Liver (tissue), 8 donors: ENCODE measurements at regions not wholly inside any gene's neighbourhood (a gene's known extent, or its start where the extent isn't known, plus 50 kb on each side); places are given as distances from the start of the nearest gene placed in this dataset.
"Not testable (repeated sequence)": the region's sequence is repeated elsewhere in the genome, so short reads cannot be mapped to it uniquely, and the experiment has no call there.

Source experiments
- DNase-seq: peaks from one replicate; pipeline ENCODE4 v3.0.0-alpha.2; 2017; ENCODE audit warnings: low spot score
- H3K27ac ChIP-seq, 2 donors: one replicate each; pipeline ENCODE4 v1.7.0; 2013; ENCODE audit warnings: inconsistent platforms in 2 of 2, low read length in 2 of 2, control low read depth in 1 of 2, low read depth in 1 of 2, mild to moderate bottlenecking in 1 of 2
- H3K27me3 ChIP-seq, 4 donors: one replicate each; pipeline versions ENCODE4 v1.6.1 to v1.7.0; 2013; ENCODE audit warnings: low read length in 3 of 4, inconsistent platforms in 1 of 4, mild to moderate bottlenecking in 1 of 4, moderate library complexity in 1 of 4; ENCODE audit not compliant: control insufficient read depth in 4 of 4, insufficient read depth in 4 of 4
- H3K36me3 ChIP-seq, 4 donors: one replicate each; pipeline versions ENCODE4 v1.6.1 to v1.7.0; 2013; ENCODE audit warnings: low read length in 3 of 4, mild to moderate bottlenecking in 3 of 4, low read depth in 1 of 4, moderate library complexity in 1 of 4; ENCODE audit not compliant: control insufficient read depth in 4 of 4, insufficient read depth in 3 of 4
- H3K4me1 ChIP-seq, 4 donors: one replicate each; pipeline versions ENCODE4 v1.6.1 to v1.7.0; 2013; ENCODE audit warnings: low read length in 3 of 4, mild to moderate bottlenecking in 3 of 4, moderate library complexity in 1 of 4; ENCODE audit not compliant: control insufficient read depth in 4 of 4, insufficient read depth in 4 of 4
- H3K4me3 ChIP-seq, 3 donors: one replicate each; pipeline versions ENCODE4 v1.6.1 to v1.7.0; 2013; ENCODE audit warnings: low read length in 3 of 3, control low read depth in 1 of 3, low read depth in 1 of 3, mild to moderate bottlenecking in 1 of 3
- H3K9ac ChIP-seq, 2 donors: one replicate each; pipeline ENCODE4 v1.7.0; 2013; ENCODE audit warnings: low read length in 2 of 2, mild to moderate bottlenecking in 2 of 2, moderate library complexity in 2 of 2, control low read depth in 1 of 2, low read depth in 1 of 2
- H3K9me3 ChIP-seq, 4 donors: one replicate each; pipeline versions ENCODE4 v1.6.1 to v1.7.0; 2013; ENCODE audit warnings: low read length in 3 of 4; ENCODE audit not compliant: control insufficient read depth in 4 of 4
- EGR1 ChIP-seq, 2 donors: IDR thresholded peaks; 2 replicates each; pipeline ENCODE4 v1.6.1; 2016 to 2018; ENCODE audit warnings: antibody characterized with exemption in 2 of 2, low read depth in 2 of 2
- FOXA1 ChIP-seq: IDR thresholded peaks from 2 replicates; pipeline ENCODE4 v1.6.1; 2016; ENCODE audit warnings: antibody characterized with exemption
- FOXA2 ChIP-seq: IDR thresholded peaks from 2 replicates; pipeline ENCODE4 v1.6.1; 2016; ENCODE audit warnings: antibody characterized with exemption
- GABPA ChIP-seq, 2 donors: IDR thresholded peaks in 1 of 2; conservative IDR thresholded peaks in 1 of 2; 2 replicates each; pipeline ENCODE4 v1.6.1; 2016; ENCODE audit warnings: antibody characterized with exemption in 2 of 2, mild to moderate bottlenecking in 1 of 2, moderate library complexity in 1 of 2
- HNF4A ChIP-seq, 2 donors: conservative IDR thresholded peaks; 2 replicates each; pipeline ENCODE4 v1.6.1; 2016; ENCODE audit warnings: antibody characterized with exemption in 2 of 2, mild to moderate bottlenecking in 2 of 2
- HNF4G ChIP-seq: IDR thresholded peaks from 2 replicates; pipeline ENCODE4 v1.6.1; 2016; ENCODE audit warnings: antibody characterized with exemption
- JUND ChIP-seq, 2 donors: IDR thresholded peaks; 2 replicates each; pipeline ENCODE4 v1.6.1; 2016; ENCODE audit warnings: antibody characterized with exemption in 2 of 2
- NR2F2 ChIP-seq: IDR thresholded peaks from 2 replicates; pipeline ENCODE4 v1.6.1; 2016; ENCODE audit warnings: antibody characterized with exemption
- RAD21 ChIP-seq, 2 donors: IDR thresholded peaks; 2 replicates each; pipeline ENCODE4 v1.6.1; 2016; ENCODE audit warnings: antibody characterized with exemption in 2 of 2, mild to moderate bottlenecking in 2 of 2
- RXRA ChIP-seq, 2 donors: IDR thresholded peaks; 2 replicates each; pipeline ENCODE4 v1.6.1; 2017 to 2018; ENCODE audit warnings: antibody characterized with exemption in 2 of 2, mild to moderate bottlenecking in 1 of 2
- SP1 ChIP-seq: IDR thresholded peaks from 2 replicates; pipeline ENCODE4 v1.6.1; 2018; ENCODE audit warnings: antibody characterized with exemption, mild to moderate bottlenecking
- TAF1 ChIP-seq: conservative IDR thresholded peaks from 2 replicates; pipeline ENCODE4 v1.6.1; 2016; ENCODE audit warnings: antibody characterized with exemption, mild to moderate bottlenecking
- YY1 ChIP-seq: IDR thresholded peaks from 2 replicates; pipeline ENCODE4 v1.6.1; 2016; ENCODE audit warnings: antibody characterized with exemption, mild to moderate bottlenecking
- WGBS: extraction: QIAGEN DNeasy Blood & Tissue Kit; methylation state at CpG from one replicate; pipeline ENCODE4 v1.1.7; 2013; 5-methylcytosine and 5-hydroxymethylcytosine counted together
- TF ChIP-seq, protein P1 (sequence below): fragments of 150-350 bp; IDR thresholded peaks from 2 replicates; pipeline ENCODE4 v1.5.1; 2017; ENCODE audit warnings: improper control_type of control experiment, low read depth, low read length; ENCODE audit not compliant: missing input control
- TF ChIP-seq, protein P2 (sequence below): IDR thresholded peaks from 2 replicates; pipeline ENCODE4 v1.6.1; 2016; ENCODE audit warnings: antibody characterized with exemption
- TF ChIP-seq, protein P3 (sequence below): IDR thresholded peaks from 2 replicates; pipeline ENCODE4 v1.6.1; 2016; ENCODE audit warnings: antibody characterized with exemption
- TF ChIP-seq, protein P4 (sequence below): IDR thresholded peaks from 2 replicates; pipeline ENCODE4 v1.6.1; 2016; ENCODE audit warnings: antibody characterized with exemption, mild to moderate bottlenecking
- donor health status: healthy.
- donor health status: healthy.
- donor health status: healthy.
- donor health status: healthy.
- donor health status: healthy.

DNA sequence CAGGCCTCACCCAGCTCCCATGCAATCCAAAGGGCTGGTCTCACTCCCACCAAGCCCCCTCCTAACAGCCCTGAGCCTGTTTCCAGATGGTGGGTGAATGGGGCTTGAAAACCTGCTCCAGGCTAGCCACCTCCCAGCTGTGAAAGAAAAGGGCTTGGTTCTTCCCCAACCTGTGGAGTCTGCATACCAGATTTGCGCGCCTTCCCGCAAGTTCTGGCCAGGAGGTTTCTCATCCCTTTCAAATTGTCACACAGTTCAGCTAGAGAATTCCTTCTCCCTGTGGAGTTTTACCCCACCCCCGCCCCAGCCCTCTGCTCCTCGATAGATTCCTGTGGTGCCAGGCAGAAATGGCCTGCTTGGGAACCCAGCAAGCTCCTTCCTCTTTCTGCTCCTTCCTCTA, 734.6 kb upstream of the FAT3 start:
- Histone ChIP-seq H3K27ac (no peak overlapping the region), H3K9me3 (peaks cover 0 to 3% (median 0%) of the 10 kb centered on the region in 4 donors), H3K4me1 (no peaks in the 10 kb centered on the region), H3K36me3 (no peaks in the 10 kb centered on the region), H3K9ac (no peak overlapping the region), H3K27me3 (no peaks in the 10 kb centered on the region), H3K4me3 (no peak overlapping the region)
- TF ChIP-seq YY1 (no peak), HNF4G (no peak), HNF4A (conservative IDR thresholded peaks at IDR 0.05) (no peak), RXRA (IDR thresholded peaks at IDR 0.05) (no peak), RAD21 (IDR thresholded peaks at IDR 0.05) (no peak), GABPA (IDR thresholded peaks at IDR 0.05 in 1 of 2, conservative IDR thresholded peaks at IDR 0.05 in 1 of 2) (no peak)
- TF ChIP-seq, protein P1, sequence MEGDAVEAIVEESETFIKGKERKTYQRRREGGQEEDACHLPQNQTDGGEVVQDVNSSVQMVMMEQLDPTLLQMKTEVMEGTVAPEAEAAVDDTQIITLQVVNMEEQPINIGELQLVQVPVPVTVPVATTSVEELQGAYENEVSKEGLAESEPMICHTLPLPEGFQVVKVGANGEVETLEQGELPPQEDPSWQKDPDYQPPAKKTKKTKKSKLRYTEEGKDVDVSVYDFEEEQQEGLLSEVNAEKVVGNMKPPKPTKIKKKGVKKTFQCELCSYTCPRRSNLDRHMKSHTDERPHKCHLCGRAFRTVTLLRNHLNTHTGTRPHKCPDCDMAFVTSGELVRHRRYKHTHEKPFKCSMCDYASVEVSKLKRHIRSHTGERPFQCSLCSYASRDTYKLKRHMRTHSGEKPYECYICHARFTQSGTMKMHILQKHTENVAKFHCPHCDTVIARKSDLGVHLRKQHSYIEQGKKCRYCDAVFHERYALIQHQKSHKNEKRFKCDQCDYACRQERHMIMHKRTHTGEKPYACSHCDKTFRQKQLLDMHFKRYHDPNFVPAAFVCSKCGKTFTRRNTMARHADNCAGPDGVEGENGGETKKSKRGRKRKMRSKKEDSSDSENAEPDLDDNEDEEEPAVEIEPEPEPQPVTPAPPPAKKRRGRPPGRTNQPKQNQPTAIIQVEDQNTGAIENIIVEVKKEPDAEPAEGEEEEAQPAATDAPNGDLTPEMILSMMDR: no peak
- 73% methylated on average over 5 of the region's 5 CpGs for WGBS
- no peak for DNase-seq

DNA sequence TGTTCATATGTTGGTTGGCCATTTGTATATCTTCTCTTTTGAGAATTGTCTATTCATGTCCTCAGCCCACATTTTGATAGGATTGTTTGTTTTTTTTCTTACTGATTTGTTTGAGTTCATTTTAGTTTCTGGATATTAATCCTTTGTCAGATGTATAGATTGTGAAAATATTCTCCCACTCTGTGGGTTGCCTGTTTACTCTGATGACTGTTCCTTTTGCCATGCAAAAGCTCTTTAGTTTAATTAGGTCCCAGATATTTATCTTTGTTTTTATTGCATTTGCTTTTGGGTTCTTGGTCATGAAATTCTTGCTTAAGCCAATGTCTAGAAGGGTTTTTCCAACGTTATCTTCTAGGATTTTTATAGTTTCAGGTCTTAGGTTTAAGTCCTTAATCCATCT, 740.7 kb upstream of the FAT3 start:
- not testable (repeated sequence) for DNase-seq, H3K4me1 ChIP-seq, H3K36me3 ChIP-seq, H3K27me3 ChIP-seq, H3K4me3 ChIP-seq, H3K9me3 ChIP-seq, H3K27ac ChIP-seq, H3K9ac ChIP-seq
- WGBS: 45% methylated on average over 1 of the region's 1 CpG

DNA sequence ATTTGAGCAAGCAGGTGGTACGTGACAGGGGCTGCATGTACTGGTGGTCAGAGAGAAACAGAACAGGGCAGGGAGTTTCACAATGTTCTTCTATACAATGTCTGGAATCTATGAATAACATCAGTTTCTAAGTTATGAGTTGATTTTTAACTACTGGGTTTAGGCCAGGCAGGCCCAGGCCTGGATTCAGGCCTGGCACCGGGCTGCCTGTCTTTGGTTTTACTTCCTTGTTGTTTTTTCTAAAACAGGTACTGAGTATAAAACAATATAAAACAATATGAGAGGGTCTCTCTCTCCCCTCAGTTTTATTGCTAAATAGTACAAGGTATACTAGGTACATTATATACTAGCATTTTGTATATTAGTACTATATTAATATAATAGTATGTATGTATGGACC, 742.7 kb upstream of the FAT3 start:
- not testable (repeated sequence) for H3K9ac ChIP-seq, H3K4me3 ChIP-seq, H3K27me3 ChIP-seq, H3K36me3 ChIP-seq, H3K4me1 ChIP-seq, H3K27ac ChIP-seq, H3K9me3 ChIP-seq, DNase-seq
- WGBS: 66% methylated on average over 2 of the region's 2 CpGs

DNA sequence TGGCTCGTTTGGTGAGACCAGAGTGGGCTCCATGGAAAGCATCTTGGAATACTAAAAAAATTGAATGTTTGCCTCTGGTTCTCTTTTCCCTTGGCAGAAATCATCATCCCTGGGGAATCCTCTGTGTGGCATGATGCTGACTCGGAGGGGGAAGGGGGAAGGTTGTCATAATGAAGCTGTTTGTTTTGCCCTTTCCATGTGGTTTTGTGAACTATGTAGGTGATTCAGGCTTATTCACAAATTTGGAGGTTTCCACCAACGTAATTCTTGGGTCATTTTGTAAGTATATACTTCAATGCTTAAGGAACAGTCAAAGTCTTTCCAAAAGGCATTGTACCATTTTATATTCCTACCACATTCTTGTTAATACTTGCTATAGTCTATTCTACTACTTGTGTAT, 754.0 kb upstream of the FAT3 start:
- whole genome bisulfite sequencing: 47% methylated on average over 3 of the region's 3 CpGs
- peaks cover 0 to 3% (median 0%) of the 10 kb centered on the region in 4 donors for H3K27me3 ChIP-seq
- TF ChIP-seq RAD21 (IDR thresholded peaks at IDR 0.05): no peak
- no peak for TF ChIP-seq FOXA1
- TF ChIP-seq SP1: no peak
- no peak for TF ChIP-seq YY1
- TF ChIP-seq, protein P1: no peak
- TF ChIP-seq, protein P2, sequence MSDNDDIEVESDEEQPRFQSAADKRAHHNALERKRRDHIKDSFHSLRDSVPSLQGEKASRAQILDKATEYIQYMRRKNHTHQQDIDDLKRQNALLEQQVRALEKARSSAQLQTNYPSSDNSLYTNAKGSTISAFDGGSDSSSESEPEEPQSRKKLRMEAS: no peak
- no peak for TF ChIP-seq JUND (IDR thresholded peaks at IDR 0.05)
- TF ChIP-seq FOXA2: no peak
- TF ChIP-seq, protein P3, sequence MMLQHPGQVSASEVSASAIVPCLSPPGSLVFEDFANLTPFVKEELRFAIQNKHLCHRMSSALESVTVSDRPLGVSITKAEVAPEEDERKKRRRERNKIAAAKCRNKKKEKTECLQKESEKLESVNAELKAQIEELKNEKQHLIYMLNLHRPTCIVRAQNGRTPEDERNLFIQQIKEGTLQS: no peak
- no peak for TF ChIP-seq TAF1
- TF ChIP-seq RXRA (IDR thresholded peaks at IDR 0.05): no peak
- no peak for TF ChIP-seq HNF4G
- no peak for TF ChIP-seq NR2F2
- no peak for TF ChIP-seq EGR1 (IDR thresholded peaks at IDR 0.05; ENCODE audit: low read depth in 2 of 2)
- TF ChIP-seq, protein P4, sequence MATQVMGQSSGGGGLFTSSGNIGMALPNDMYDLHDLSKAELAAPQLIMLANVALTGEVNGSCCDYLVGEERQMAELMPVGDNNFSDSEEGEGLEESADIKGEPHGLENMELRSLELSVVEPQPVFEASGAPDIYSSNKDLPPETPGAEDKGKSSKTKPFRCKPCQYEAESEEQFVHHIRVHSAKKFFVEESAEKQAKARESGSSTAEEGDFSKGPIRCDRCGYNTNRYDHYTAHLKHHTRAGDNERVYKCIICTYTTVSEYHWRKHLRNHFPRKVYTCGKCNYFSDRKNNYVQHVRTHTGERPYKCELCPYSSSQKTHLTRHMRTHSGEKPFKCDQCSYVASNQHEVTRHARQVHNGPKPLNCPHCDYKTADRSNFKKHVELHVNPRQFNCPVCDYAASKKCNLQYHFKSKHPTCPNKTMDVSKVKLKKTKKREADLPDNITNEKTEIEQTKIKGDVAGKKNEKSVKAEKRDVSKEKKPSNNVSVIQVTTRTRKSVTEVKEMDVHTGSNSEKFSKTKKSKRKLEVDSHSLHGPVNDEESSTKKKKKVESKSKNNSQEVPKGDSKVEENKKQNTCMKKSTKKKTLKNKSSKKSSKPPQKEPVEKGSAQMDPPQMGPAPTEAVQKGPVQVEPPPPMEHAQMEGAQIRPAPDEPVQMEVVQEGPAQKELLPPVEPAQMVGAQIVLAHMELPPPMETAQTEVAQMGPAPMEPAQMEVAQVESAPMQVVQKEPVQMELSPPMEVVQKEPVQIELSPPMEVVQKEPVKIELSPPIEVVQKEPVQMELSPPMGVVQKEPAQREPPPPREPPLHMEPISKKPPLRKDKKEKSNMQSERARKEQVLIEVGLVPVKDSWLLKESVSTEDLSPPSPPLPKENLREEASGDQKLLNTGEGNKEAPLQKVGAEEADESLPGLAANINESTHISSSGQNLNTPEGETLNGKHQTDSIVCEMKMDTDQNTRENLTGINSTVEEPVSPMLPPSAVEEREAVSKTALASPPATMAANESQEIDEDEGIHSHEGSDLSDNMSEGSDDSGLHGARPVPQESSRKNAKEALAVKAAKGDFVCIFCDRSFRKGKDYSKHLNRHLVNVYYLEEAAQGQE: no peak

More for the DNA sequence above, 754.0 kb upstream of the FAT3 start:
- Histone ChIP-seq H3K4me3 (no peak overlapping the region), H3K9me3 (no peaks in the 10 kb centered on the region), H3K9ac (no peak overlapping the region), H3K27ac (no peak overlapping the region), H3K4me1 (no peaks in the 10 kb centered on the region), H3K36me3 (no peaks in the 10 kb centered on the region)
- no peak for DNase-seq
